GM12878 (cell line): ENCODE measurements at regions not wholly inside any gene's neighbourhood (a gene's known extent, or its start where the extent isn't known, plus 50 kb on each side); places are given as distances from the start of the nearest gene placed in this dataset.

Experiments used
- ATAC-seq: fragments of 200-7000 bp; cut with Tn5 transposase; 3 replicates; pipeline ENCODE4 v1.9.1; 2020; ENCODE audit warnings: mild to moderate bottlenecking, moderate library complexity
- BruUV-seq: library from RNA; stranded (reverse); fragments of 400-500 nt; replicated peaks from 2 replicates; lab custom pipeline; 2021; lab: Mats Ljungman, UMichigan
- CTCF ChIA-PET: fragments of 300-600 bp; sonication (Branson Sonifier 250); formaldehyde crosslinking; extraction: SDS; loops from one replicate; lab custom pipeline; 2021; ENCODE audit warnings: inconsistent platforms; lab: Yijun Ruan, JAX
- POLR2A ChIA-PET: fragments of 350-600 bp; formaldehyde crosslinking; extraction: SDS; loops from one replicate; lab custom pipeline; 2021; ENCODE audit warnings: inconsistent platforms; lab: Charles Lee
- RAD21 ChIA-PET: fragments of 300-600 bp; sonication (Branson Sonifier 250); formaldehyde crosslinking; loops from one replicate; lab custom pipeline; 2023; ENCODE audit warnings: antibody characterized with exemption; ENCODE audit not compliant: unreplicated experiment; lab: Charles Lee
- SMC1A ChIA-PET: fragments of 300-600 bp; sonication (Branson Sonifier 250); formaldehyde crosslinking; loops from one replicate; lab custom pipeline; 2023; ENCODE audit not compliant: unreplicated experiment, uncharacterized antibody; lab: Charles Lee
- DNase-seq: peaks from one replicate; pipeline ENCODE4 v3.0.0-alpha.2; 2011; ENCODE audit warnings: low read depth, low spot score
- FAIRE-seq: peaks from 3 replicates; lab custom pipeline; 2011; peaks lifted over from hg19 to GRCh38; lab: Jason Lieb, UNC
- H2AFZ ChIP-seq: 2 replicates; pipeline ENCODE4 v1.6.0; 2011; ENCODE audit warnings: low read depth, low read length, control low read depth; ENCODE audit not compliant: control insufficient read depth
- H3K27ac ChIP-seq: 2 replicates; pipeline ENCODE4 v1.5.1; 2011; ENCODE audit warnings: control low read depth; ENCODE audit not compliant: control insufficient read depth, insufficient read depth
- H3K27me3 ChIP-seq, 2 experiments: replicated peaks in 1 of 2; 2 replicates each; pipeline versions ENCODE4 v1.6.0 to v1.6.1; 2011; ENCODE audit warnings: low read length in 1 of 2; ENCODE audit not compliant: control insufficient read depth in 2 of 2, insufficient read depth in 2 of 2
- H3K36me3 ChIP-seq, 2 experiments: 2 replicates each; pipeline ENCODE4 v1.5.1; 2011; ENCODE audit warnings: low read length in 1 of 2; ENCODE audit not compliant: control insufficient read depth in 2 of 2, insufficient read depth in 2 of 2
- H3K4me1 ChIP-seq: 2 replicates; pipeline ENCODE4 v1.6.1; 2011; ENCODE audit warnings: mild to moderate bottlenecking, low read length, moderate library complexity, mixed read lengths; ENCODE audit not compliant: control insufficient read depth, insufficient read depth
- H3K4me2 ChIP-seq: 2 replicates; pipeline ENCODE4 v1.6.0; 2011; ENCODE audit warnings: control low read depth; ENCODE audit not compliant: control insufficient read depth, insufficient read depth
- H3K4me3 ChIP-seq: fragments of 200-600 bp; sonication (generic); 2 replicates; pipeline ENCODE4 v1.5.1; 2016
- H3K79me2 ChIP-seq: 2 replicates; pipeline ENCODE4 v1.6.0; 2011; ENCODE audit warnings: low read length; ENCODE audit not compliant: control insufficient read depth, insufficient read depth
- H3K9ac ChIP-seq: 2 replicates; pipeline ENCODE4 v1.8.0; 2011; ENCODE audit warnings: low read length, control low read depth, mixed read lengths; ENCODE audit not compliant: control insufficient read depth, insufficient read depth
- H3K9me3 ChIP-seq: replicated peaks from 3 replicates; pipeline ENCODE4 v1.5.1; 2011; ENCODE audit warnings: mild to moderate bottlenecking, low read length; ENCODE audit not compliant: control insufficient read depth, insufficient read depth
- H4K20me1 ChIP-seq: 2 replicates; pipeline ENCODE4 v1.6.0; 2011; ENCODE audit not compliant: control insufficient read depth, insufficient read depth
- ATF7 ChIP-seq: fragments of 450-650 bp; IDR thresholded peaks from 2 replicates; pipeline ENCODE4 v1.6.1; 2016; ENCODE audit warnings: low read depth, mild to moderate bottlenecking
- BCL11A ChIP-seq: IDR thresholded peaks from 2 replicates; pipeline ENCODE4 v1.6.1; 2011; ENCODE audit warnings: low read depth, low read length
- CEBPZ ChIP-seq: fragments of 150-350 bp; IDR thresholded peaks from 2 replicates; pipeline ENCODE4 v1.6.1; 2016; ENCODE audit warnings: low read depth, low read length
- CHD2 ChIP-seq: IDR thresholded peaks from 2 replicates; pipeline ENCODE4 v1.6.1; 2011; ENCODE audit warnings: low read depth, low read length, improper control_type of control experiment, borderline replicate concordance
- EGR1 ChIP-seq, 2 experiments: IDR thresholded peaks; 1 replicate in 1 of 2; 2 replicates in 1 of 2; pipeline ENCODE4 v1.6.1; 2011 to 2012; ENCODE audit warnings: low read depth in 2 of 2, low read length in 2 of 2, borderline replicate concordance in 1 of 2, mild to moderate bottlenecking in 1 of 2, moderate library complexity in 1 of 2
- FOS ChIP-seq: IDR thresholded peaks from 3 replicates; pipeline ENCODE4 v1.6.1; 2011; ENCODE audit warnings: borderline replicate concordance; ENCODE audit not compliant: insufficient read length; ENCODE audit errors: extremely low read depth
- GABPA ChIP-seq: IDR thresholded peaks from 2 replicates; pipeline ENCODE4 v1.6.1; 2014; ENCODE audit warnings: antibody characterized with exemption, low read depth, mild to moderate bottlenecking, inconsistent platforms
- HCFC1 ChIP-seq: fragments of 150-350 bp; IDR thresholded peaks from 2 replicates; pipeline ENCODE4 v1.6.1; 2014; ENCODE audit warnings: low read length
- NFXL1 ChIP-seq: fragments of 450-650 bp; IDR thresholded peaks from 2 replicates; pipeline ENCODE4 v1.6.1; 2017; ENCODE audit warnings: antibody characterized with exemption, mild to moderate bottlenecking, borderline replicate concordance
- NR2C1 ChIP-seq: fragments of 450-650 bp; IDR thresholded peaks from 2 replicates; pipeline ENCODE4 v1.6.1; 2017; ENCODE audit warnings: antibody characterized with exemption, mild to moderate bottlenecking, moderate library complexity
- RB1 ChIP-seq: fragments of 450-650 bp; formaldehyde crosslinking; IDR thresholded peaks from 2 replicates; pipeline ENCODE4 v1.6.1; 2017; ENCODE audit warnings: mild to moderate bottlenecking, borderline replicate concordance
- SMAD5 ChIP-seq: IDR thresholded peaks from 2 replicates; pipeline ENCODE4 v1.6.1; 2016; ENCODE audit warnings: antibody characterized with exemption, low read depth
- SP1 ChIP-seq: IDR thresholded peaks from one replicate; pipeline ENCODE4 v1.6.1; 2011; ENCODE audit warnings: low read depth, low read length
- SPI1 ChIP-seq: IDR thresholded peaks from 2 replicates; pipeline ENCODE4 v1.6.1; 2011; ENCODE audit warnings: low read depth, mild to moderate bottlenecking, low read length, moderate library complexity, borderline replicate concordance; ENCODE audit not compliant: insufficient read depth
- TCF7 ChIP-seq: IDR thresholded peaks from 2 replicates; pipeline ENCODE4 v1.6.1; 2014; ENCODE audit warnings: antibody characterized with exemption, borderline replicate concordance
- ZBTB33 ChIP-seq: fragments of 450-650 bp; IDR thresholded peaks from 2 replicates; pipeline ENCODE4 v1.6.1; 2017; ENCODE audit warnings: mild to moderate bottlenecking
- ZNF217 ChIP-seq: fragments of 450-650 bp; IDR thresholded peaks from 2 replicates; pipeline ENCODE4 v1.6.1; 2017; ENCODE audit warnings: antibody characterized with exemption, mild to moderate bottlenecking
- WGBS: methylation state at CpG from one replicate; pipeline ENCODE4 v1.1.6; 2016; ENCODE audit warnings: low lambda C conversion rate; ENCODE audit not compliant: insufficient replicate concordance, insufficient coverage; ENCODE audit errors: missing lambda C conversion rate; 5-methylcytosine and 5-hydroxymethylcytosine counted together
- in situ Hi-C: fragments of 300-500 bp; cut with MboI; formaldehyde crosslinking; loops from 9 replicates; pipeline ENCODE4 v1.14.3; 2018; ENCODE audit warnings: mixed read lengths
- intact Hi-C: fragments of 100-400 bp; cut with micrococcal nuclease; formaldehyde crosslinking; loops from one replicate; pipeline ENCODE4 v1.14.2; 2022; ENCODE audit not compliant: unreplicated experiment

- no peak for FAIRE-seq
- SMC1A ChIA-PET: no interaction called here
- intact Hi-C loops: loop anchor here (10.0 kb wide), 1 partner anchor 353 kb away; no protein-coding TSS in a partner anchor
- POLR2A ChIA-PET: no interaction called here
- H3K36me3 ChIP-seq: no peaks in the 10 kb centered on the region
- no peak overlapping the region for H2AFZ ChIP-seq
- TF ChIP-seq TCF7 (no peak), NFXL1 (no peak), ATF7 (no peak), SPI1 (no peak), NR2C1 (no peak), SMAD5 (no peak)
- TF ChIP-seq, all 136 proteins: peak for 0
- Histone ChIP-seq H4K20me1 (no peaks in the 10 kb centered on the region), H3K4me1 (no peaks in the 10 kb centered on the region), H3K4me2 (no peak overlapping the region), H3K4me3 (no peak overlapping the region), H3K79me2 (no peaks in the 10 kb centered on the region), H3K9ac (no peak overlapping the region), H3K27me3 (no peaks in the 10 kb centered on the region), H3K27ac (no peak overlapping the region), H3K9me3 (no peaks in the 10 kb centered on the region)
- ATAC-seq (no peak), DNase-seq (no peak)
- RAD21 ChIA-PET: no interaction called here
- CTCF ChIA-PET: no interaction called here
- in situ Hi-C loops: no loop called here
- no TSS peak for BruUV-seq
These were observed 373.9 kb upstream of the C11orf87 start for GRCh38 chr11:109048098-109048497.

- Histone ChIP-seq H4K20me1 (no peaks in the 10 kb centered on the region), H3K4me2 (no peak overlapping the region), H3K4me1 (no peaks in the 10 kb centered on the region), H3K9me3 (no peaks in the 10 kb centered on the region), H2AFZ (no peak overlapping the region), H3K4me3 (no peak overlapping the region), H3K27me3 (no peaks in the 10 kb centered on the region), H3K36me3 (no peaks in the 10 kb centered on the region), H3K27ac (no peak overlapping the region), H3K9ac (no peak overlapping the region), H3K79me2 (no peaks in the 10 kb centered on the region)
- DNase-seq: no peak
- ChIA-PET SMC1A (no interaction called here), CTCF (no interaction called here), RAD21 (no interaction called here), POLR2A (no interaction called here)
- FAIRE-seq: no peak
- intact Hi-C loops (no loop called here), in situ Hi-C loops (no loop called here)
- 30% methylated on average over 3 of the region's 3 CpGs for WGBS
- no peak for ATAC-seq
- BruUV-seq: no TSS peak
- TF ChIP-seq ZBTB33: no peak
- no peak for TF ChIP-seq ZNF217
- no peak for TF ChIP-seq HCFC1
- no peak for TF ChIP-seq FOS
- TF ChIP-seq GABPA: no peak
- TF ChIP-seq RB1: no peak
- no peak for TF ChIP-seq CHD2
- TF ChIP-seq BCL11A: no peak
- no peak for TF ChIP-seq EGR1 (IDR thresholded peaks at IDR 0.05; ENCODE audit: borderline replicate concordance in 1 of 2, low read depth in 2 of 2, low read length in 2 of 2)
- TF ChIP-seq CEBPZ: no peak
- TF ChIP-seq SP1: no peak
These were observed 370.8 kb upstream of the C11orf87 start for GRCh38 chr11:109051200-109051599.
